ENCODE measurements at regions not wholly inside any gene's neighbourhood (a gene's known extent, or its start where the extent isn't known, plus 50 kb on each side); places are given as distances from the start of the nearest gene placed in this dataset.

DNA sequence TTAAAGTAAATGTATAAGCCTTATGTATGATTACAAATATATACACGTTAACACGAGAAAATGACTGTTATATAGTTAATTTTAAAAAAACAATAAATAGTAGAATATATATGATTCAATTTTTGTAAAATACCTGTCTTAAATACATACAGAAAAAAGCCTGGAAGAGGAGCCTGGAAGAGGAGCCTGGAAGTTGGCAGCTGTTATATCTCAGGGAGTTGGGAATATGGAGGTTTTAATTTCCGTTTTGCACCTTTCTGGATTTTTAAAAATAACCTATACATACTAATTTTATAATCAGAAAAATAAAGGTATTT lies 111.6 kb downstream of the WT1 start:
- TF ChIP-seq CTCF (IDR thresholded peaks at IDR 0.05; ENCODE audit: insufficient read depth, low read length, poor library complexity, severe bottlenecking) (no peak), EZH2phosphoT487 (conservative IDR thresholded peaks at IDR 0.05; ENCODE audit: low read length) (no peak)
